ENCODE measurements at regions not wholly inside any gene's neighbourhood (a gene's known extent, or its start where the extent isn't known, plus 50 kb on each side); places are given as distances from the start of the nearest gene placed in this dataset.

DNA sequence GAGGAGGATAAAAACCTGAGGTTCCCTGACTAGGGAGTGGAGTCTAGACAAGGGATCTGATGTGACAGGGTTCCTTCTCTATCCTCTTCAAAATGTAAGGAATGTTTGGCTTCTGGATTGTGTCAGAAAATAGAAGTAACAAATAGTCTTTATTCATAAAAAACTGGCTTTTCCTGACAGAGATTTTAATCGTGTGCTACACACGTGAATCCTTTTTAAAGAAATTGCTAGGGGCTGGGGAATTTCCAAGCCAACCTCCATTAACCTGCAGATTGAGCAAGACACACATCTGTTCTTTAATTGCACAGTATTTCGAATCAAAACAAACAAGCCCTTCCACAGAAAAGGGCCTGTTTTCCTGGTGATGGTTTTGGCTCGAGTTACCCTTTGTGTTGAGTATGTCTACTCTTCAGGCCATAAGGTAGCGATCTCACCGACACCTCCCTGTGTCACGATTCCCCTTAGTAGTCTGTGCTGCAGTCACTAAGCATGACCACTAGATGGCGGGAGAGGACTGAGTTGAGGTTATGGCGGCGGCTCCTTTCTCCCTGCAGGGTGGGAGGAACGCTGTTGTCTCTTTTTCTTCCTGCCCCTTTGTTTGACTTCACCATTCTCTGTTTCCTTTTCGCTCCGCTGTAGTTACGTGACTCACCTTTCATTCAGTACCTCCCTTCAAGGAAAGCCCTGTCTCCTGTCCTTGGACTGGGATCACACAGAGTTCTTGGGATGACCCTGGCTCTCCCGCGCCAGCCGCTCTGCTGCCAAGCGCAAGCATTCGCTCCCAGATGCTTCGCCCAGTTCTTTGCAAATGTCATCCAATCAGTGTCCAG, 137.1 kb upstream of the SLC24A2 start:
- no peaks in the 10 kb centered on the region for H3K4me1 ChIP-seq (ENCODE audit: control insufficient read depth, insufficient read depth, low read length)
- H3K9me3 ChIP-seq (ENCODE audit: control insufficient read depth, insufficient read depth, low read depth, low read length) = no peaks in the 10 kb centered on the region
- H3K27ac ChIP-seq (ENCODE audit: extremely low read depth, low read depth, low read length) = no peak overlapping the region
- no peaks in the 10 kb centered on the region for H3K36me3 ChIP-seq (ENCODE audit: control insufficient read depth in 2 of 2, insufficient read depth in 1 of 2, low read length in 2 of 2)
- POLR2A ChIA-PET = no interaction called here
- TF ChIP-seq ZNF600 (tag by site-specific recombination; IDR thresholded peaks at IDR 0.05) = 0 out of 2 replicates have a peak, but pooled peaks have one; percentile 17
- peak; percentile 97 for TF ChIP-seq ZNF654 (tag by site-specific recombination; IDR thresholded peaks at IDR 0.05; ENCODE audit: low read depth)
- no peak for TF ChIP-seq ZNF785 (tag by site-specific recombination; IDR thresholded peaks at IDR 0.05)
- no peak for TF ChIP-seq ZNF623 (tag by site-specific recombination; IDR thresholded peaks at IDR 0.05)
- TF ChIP-seq, protein P1, sequence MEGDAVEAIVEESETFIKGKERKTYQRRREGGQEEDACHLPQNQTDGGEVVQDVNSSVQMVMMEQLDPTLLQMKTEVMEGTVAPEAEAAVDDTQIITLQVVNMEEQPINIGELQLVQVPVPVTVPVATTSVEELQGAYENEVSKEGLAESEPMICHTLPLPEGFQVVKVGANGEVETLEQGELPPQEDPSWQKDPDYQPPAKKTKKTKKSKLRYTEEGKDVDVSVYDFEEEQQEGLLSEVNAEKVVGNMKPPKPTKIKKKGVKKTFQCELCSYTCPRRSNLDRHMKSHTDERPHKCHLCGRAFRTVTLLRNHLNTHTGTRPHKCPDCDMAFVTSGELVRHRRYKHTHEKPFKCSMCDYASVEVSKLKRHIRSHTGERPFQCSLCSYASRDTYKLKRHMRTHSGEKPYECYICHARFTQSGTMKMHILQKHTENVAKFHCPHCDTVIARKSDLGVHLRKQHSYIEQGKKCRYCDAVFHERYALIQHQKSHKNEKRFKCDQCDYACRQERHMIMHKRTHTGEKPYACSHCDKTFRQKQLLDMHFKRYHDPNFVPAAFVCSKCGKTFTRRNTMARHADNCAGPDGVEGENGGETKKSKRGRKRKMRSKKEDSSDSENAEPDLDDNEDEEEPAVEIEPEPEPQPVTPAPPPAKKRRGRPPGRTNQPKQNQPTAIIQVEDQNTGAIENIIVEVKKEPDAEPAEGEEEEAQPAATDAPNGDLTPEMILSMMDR (tag by site-specific recombination; IDR thresholded peaks at IDR 0.05) = peak; percentile 88
- TF ChIP-seq BCL11B (tag by site-specific recombination; IDR thresholded peaks at IDR 0.05; ENCODE audit: low read depth) = no peak
- no peak for TF ChIP-seq ZFP3 (tag by site-specific recombination; IDR thresholded peaks at IDR 0.05; ENCODE audit: low read depth)
- 0 out of 2 replicates have a peak, but pooled peaks have one; percentile 7 for TF ChIP-seq YY1 (tag by site-specific recombination; IDR thresholded peaks at IDR 0.05)
- TF ChIP-seq, protein P2, sequence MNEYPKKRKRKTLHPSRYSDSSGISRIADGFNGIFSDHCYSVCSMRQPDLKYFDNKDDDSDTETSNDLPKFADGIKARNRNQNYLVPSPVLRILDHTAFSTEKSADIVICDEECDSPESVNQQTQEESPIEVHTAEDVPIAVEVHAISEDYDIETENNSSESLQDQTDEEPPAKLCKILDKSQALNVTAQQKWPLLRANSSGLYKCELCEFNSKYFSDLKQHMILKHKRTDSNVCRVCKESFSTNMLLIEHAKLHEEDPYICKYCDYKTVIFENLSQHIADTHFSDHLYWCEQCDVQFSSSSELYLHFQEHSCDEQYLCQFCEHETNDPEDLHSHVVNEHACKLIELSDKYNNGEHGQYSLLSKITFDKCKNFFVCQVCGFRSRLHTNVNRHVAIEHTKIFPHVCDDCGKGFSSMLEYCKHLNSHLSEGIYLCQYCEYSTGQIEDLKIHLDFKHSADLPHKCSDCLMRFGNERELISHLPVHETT (tag by site-specific recombination; IDR thresholded peaks at IDR 0.05) = no peak
- no peak for TF ChIP-seq ZNF404 (tag by site-specific recombination; IDR thresholded peaks at IDR 0.05)
- TF ChIP-seq, protein P3, sequence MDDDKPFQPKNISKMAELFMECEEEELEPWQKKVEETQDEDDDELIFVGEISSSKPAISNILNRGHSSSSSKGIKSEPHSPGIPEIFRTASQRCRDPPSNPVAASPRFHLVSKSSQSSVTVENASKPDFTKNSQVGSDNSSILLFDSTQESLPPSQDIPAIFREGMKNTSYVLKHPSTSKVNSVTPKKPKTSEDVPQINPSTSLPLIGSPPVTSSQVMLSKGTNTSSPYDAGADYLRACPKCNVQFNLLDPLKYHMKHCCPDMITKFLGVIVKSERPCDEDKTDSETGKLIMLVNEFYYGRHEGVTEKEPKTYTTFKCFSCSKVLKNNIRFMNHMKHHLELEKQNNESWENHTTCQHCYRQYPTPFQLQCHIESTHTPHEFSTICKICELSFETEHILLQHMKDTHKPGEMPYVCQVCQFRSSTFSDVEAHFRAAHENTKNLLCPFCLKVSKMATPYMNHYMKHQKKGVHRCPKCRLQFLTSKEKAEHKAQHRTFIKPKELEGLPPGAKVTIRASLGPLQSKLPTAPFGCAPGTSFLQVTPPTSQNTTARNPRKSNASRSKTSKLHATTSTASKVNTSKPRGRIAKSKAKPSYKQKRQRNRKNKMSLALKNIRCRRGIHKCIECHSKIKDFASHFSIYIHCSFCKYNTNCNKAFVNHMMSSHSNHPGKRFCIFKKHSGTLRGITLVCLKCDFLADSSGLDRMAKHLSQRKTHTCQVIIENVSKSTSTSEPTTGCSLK (tag by site-specific recombination; IDR thresholded peaks at IDR 0.05) = no peak
- TF ChIP-seq ZNF335 (tag by site-specific recombination; conservative IDR thresholded peaks at IDR 0.05) = 0 out of 2 replicates have a peak, but pooled peaks have one; percentile 38
- TF ChIP-seq ZIC2 (tag by site-specific recombination; IDR thresholded peaks at IDR 0.05) = no peak
- TF ChIP-seq ZNF473 (tag by site-specific recombination; IDR thresholded peaks at IDR 0.05) = no peak
- TF ChIP-seq ZNF792 (tag by site-specific recombination; IDR thresholded peaks at IDR 0.05) = no peak
- TF ChIP-seq SALL2 (tag by site-specific recombination; IDR thresholded peaks at IDR 0.05; ENCODE audit: borderline replicate concordance) = no peak
- TF ChIP-seq, protein P4, sequence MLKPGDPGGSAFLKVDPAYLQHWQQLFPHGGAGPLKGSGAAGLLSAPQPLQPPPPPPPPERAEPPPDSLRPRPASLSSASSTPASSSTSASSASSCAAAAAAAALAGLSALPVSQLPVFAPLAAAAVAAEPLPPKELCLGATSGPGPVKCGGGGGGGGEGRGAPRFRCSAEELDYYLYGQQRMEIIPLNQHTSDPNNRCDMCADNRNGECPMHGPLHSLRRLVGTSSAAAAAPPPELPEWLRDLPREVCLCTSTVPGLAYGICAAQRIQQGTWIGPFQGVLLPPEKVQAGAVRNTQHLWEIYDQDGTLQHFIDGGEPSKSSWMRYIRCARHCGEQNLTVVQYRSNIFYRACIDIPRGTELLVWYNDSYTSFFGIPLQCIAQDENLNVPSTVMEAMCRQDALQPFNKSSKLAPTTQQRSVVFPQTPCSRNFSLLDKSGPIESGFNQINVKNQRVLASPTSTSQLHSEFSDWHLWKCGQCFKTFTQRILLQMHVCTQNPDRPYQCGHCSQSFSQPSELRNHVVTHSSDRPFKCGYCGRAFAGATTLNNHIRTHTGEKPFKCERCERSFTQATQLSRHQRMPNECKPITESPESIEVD (tag by site-specific recombination; IDR thresholded peaks at IDR 0.05) = no peak
- TF ChIP-seq ZNF391 (tag by site-specific recombination; IDR thresholded peaks at IDR 0.05; ENCODE audit: borderline replicate concordance, low read depth) = no peak
- 0 out of 2 replicates have a peak, but pooled peaks have one; percentile 47 for TF ChIP-seq ZNF366 (tag by site-specific recombination; conservative IDR thresholded peaks at IDR 0.05)
- TF ChIP-seq ZNF768 (tag by site-specific recombination; IDR thresholded peaks at IDR 0.05) = no peak
- TF ChIP-seq ZNF114 (tag by site-specific recombination; IDR thresholded peaks at IDR 0.05) = no peak
- TF ChIP-seq ZBTB1 (tag by site-specific recombination; IDR thresholded peaks at IDR 0.05) = no peak
- TF ChIP-seq PRDM1 (tag by site-specific recombination; IDR thresholded peaks at IDR 0.05) = peak; percentile 82
- no peak for TF ChIP-seq ZNF132 (tag by site-specific recombination; IDR thresholded peaks at IDR 0.05; ENCODE audit: borderline replicate concordance)
- TF ChIP-seq SP7 (tag by site-specific recombination; IDR thresholded peaks at IDR 0.05) = peak; percentile 28; the same call in 1 of the 2 replicates
- TF ChIP-seq, protein P5, sequence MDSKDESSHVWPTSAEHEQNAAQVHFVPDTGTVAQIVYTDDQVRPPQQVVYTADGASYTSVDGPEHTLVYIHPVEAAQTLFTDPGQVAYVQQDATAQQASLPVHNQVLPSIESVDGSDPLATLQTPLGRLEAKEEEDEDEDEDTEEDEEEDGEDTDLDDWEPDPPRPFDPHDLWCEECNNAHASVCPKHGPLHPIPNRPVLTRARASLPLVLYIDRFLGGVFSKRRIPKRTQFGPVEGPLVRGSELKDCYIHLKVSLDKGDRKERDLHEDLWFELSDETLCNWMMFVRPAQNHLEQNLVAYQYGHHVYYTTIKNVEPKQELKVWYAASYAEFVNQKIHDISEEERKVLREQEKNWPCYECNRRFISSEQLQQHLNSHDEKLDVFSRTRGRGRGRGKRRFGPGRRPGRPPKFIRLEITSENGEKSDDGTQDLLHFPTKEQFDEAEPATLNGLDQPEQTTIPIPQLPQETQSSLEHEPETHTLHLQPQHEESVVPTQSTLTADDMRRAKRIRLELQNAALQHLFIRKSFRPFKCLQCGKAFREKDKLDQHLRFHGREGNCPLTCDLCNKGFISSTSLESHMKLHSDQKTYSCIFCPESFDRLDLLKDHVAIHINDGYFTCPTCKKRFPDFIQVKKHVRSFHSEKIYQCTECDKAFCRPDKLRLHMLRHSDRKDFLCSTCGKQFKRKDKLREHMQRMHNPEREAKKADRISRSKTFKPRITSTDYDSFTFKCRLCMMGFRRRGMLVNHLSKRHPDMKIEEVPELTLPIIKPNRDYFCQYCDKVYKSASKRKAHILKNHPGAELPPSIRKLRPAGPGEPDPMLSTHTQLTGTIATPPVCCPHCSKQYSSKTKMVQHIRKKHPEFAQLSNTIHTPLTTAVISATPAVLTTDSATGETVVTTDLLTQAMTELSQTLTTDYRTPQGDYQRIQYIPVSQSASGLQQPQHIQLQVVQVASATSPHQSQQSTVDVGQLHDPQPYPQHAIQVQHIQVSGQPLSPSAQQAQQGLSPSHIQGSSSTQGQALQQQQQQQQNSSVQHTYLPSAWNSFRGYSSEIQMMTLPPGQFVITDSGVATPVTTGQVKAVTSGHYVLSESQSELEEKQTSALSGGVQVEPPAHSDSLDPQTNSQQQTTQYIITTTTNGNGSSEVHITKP (tag by site-specific recombination; IDR thresholded peaks at IDR 0.05) = peak; percentile 85
- TF ChIP-seq ZBTB17 (tag by site-specific recombination; IDR thresholded peaks at IDR 0.05) = peak; percentile 66
- CTCF ChIA-PET = interaction anchor here (0.6 to 2.8 kb wide), 23 partner anchors 14 to 1768 kb away, joined by 3 to 14 read pairs (median 4); no protein-coding TSS in a partner anchor
- H3K4me3 ChIP-seq (ENCODE audit: low read depth, low read length) = peak overlapping the region; percentile 28

Measured in HEK293 (cell line).